Fibroblast of upper back skin (primary cell): ENCODE measurements at regions not wholly inside any gene's neighbourhood (a gene's known extent, or its start where the extent isn't known, plus 50 kb on each side); places are given as distances from the start of the nearest gene placed in this dataset.
"Not testable (repeated sequence)": the region's sequence is repeated elsewhere in the genome, so short reads cannot be mapped to it uniquely, and the experiment has no call there.

ENCODE experiments used
- DNase-seq: peaks from one replicate; pipeline ENCODE4 v3.0.0-alpha.2; 2013

DNA sequence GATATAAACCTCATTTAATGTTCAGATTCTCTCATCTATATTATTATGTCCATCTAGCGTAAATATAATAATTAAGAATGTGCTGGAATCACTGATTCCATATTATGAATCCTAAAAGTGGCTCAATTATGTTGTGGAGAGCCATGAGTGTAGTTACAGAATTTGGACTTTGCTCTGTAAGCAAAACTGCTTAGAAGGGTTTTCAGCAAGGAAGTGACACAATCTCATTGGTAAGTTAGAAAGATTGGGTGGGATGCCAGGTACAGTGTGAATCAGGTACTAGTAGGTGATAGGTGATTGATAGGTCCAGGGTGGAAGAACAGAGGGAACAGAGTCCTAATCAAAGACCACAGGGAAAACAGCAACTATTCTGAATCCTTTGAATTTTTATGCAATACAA lies 74.9 kb upstream of the ABLIM1 start:
- DNase-seq = no peak

DNA sequence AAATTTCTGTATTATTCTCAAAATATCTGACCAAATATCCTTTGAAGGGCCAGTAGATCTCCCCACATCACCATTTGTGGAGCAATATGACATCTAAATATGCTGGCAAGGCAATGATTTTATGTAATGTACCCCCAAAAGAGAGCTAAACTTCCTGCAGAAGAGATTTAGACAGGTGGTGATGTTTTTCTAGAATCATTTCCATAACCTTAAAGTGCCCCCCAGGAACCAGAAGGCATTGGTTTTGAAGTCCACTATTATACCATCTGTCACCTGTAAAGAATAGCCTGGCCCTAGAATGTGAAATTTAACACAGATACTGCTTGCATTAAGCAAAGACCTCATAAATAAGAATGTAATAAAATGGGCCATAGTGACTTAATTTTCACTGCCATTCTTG lies 77.9 kb upstream of the ABLIM1 start:
- DNase-seq = no peak

DNA sequence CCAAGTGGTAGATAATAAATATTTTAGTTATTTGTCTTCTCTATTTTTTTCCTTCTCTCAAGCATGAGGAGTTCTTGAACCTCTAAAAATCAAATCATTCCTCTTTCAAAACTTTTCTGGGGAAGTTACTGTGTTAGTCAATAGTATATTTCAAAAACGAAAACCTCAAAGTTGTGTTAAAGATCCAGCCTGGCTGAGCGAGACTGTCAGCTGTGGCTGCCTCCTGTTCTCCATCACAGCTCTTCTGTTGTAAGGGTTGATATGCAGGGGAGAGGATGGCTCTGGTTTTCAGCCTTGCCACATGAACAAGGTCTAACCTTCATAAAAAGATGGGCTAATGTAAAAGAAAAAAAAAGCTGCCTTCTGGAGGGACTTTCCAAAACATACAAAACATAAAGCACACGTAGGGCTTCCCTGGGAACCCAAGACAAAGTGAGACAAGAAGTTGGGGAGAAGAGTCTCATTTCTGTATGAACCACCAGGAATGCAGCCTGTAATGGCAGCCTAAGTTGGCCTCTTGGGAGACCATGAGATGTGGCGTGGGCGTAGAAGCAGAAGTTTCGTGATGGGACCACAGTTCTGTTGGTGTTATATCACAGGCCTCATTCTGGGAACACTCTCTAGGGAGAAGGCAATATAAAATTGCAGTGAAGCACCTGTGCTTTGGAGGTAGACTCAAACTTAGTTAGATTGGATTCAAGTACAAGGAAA lies 77.9 kb upstream of the FHIP2A start:
- no peak for DNase-seq

DNA sequence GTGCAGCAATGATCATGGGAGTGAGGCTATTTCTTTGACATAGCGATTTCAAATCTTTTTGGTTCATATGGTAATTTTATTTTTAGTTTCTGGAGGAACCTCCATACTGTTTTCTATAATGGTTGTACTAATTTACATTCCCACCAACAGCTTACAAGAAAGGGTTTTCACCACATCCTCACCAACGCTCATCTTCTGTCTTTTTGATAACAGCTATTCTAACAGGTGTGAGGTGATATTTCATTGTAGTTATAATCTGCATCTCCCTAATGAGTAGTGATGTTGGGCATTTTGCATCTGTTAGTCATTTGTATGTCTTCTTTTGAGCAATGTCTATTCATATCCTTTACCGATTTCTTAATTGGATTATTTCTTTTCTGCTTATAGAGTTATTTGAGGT lies 75.0 kb upstream of the FHIP2A start:
- no peak for DNase-seq

DNA sequence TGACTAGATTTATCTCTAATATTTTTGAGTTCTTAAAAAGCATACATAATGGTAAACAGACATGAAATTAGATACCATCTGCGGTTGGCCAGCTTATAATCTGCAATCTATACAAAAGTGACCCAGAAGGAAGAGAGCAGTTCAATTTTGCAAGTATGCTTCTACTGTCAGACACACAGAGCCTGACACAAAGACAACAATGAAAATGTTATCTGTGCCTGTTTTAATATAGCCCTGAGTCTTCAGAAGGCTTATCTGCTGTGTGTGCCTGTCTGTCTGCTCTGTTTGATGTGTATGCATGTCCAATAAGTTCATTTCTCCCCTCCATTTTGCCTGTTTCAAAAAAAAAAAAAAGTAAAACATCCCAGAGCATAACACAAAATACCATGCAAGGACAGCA lies 73.3 kb upstream of the FHIP2A start:
- no peak for DNase-seq

DNA sequence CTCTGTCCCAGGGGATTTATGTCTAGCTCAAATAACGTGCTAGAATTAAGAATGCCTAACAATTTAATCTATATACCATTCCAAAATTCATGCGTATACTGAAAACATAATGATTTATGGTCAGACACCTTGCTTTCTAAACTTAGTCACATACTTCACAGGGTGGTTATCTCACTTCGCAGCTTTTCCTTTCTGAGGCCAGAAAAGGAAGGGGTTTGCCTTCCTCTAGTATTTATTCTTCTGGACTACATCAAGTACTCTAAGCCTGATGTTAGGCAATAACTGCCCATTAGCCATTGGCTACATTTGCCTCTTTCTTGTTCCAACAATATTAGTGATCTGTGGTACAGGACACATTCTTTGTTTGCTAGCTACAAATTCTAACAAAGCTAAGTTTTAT lies 72.6 kb upstream of the FHIP2A start:
- no peak for DNase-seq

DNA sequence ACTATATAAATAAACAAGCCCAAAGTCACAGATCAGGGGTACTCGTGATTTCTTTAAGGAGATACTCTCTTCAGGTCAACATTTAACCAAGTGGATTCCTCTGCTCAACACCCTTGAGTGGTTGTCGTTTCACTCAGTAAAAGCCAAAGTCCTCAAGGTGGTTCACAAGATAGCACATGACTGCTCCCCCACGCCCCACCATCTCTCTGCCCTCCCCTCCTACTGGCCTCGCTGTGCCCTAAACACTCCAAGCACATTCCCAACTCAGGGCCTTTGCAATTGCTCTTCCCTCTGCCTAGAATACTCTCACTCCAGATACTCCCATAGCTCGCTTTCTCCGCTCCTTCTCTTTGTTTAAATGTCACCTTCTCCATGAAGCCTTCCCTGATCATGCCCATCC lies 72.1 kb upstream of the FHIP2A start:
- DNase-seq = no peak

DNA sequence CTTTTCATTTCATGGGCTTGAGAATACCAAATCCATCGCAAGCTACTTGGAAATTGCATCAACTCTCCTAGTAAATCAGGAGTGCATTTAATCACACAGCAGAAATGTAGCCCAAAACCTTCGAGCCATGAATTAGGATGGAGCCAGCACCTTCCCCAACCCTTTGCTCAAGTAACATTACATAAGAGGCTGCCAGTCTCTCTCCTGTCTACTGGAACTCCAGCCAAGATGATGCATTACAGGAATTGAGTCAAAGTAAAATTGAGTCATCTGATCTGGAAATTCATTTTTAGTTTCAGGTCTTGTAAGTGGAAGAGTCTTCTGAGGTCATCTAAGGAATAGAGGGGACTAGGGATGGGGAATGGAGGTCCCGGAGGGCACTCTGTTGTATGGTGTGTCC lies 69.7 kb upstream of the FHIP2A start:
- DNase-seq = peak; percentile 64

DNA sequence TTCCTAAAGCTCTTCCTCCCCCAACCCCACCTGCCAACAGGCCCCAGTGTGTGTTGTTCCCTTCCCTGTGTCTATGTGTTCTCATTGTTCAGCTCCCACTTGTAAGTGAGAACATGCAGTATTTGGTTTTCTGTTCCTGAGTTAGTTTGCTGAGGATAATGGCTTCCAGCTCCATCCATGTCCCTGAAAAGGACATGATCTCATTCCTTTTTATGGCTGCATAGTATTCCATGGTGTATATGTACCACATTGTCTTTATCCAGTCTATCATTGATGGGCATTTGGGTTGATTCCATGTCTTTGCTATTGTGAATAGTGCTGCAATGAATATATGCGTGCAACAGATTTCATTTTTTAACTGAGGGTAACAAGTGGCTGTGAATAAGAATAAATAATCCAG lies 69.0 kb upstream of the FHIP2A start:
- not testable (repeated sequence) for DNase-seq

DNA sequence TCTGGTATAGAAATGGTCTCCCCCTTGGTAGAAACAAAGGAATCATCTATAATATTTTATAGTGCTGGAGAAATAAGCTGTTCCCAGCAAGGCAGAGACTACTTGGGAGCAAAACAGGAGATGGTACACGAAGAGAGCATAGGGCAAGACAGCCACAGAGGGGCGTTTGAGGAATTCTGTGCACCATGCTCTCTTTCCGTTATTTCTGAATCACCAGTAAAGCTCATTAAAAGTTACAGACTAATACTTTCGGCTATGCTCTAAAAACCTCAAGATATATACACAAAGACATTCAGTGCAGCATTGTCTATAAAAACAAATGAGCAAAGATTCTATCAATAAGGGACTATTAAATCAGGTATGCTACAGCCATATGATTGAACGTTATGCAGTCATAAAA lies 68.5 kb upstream of the FHIP2A start:
- peak; percentile 61 for DNase-seq

DNA sequence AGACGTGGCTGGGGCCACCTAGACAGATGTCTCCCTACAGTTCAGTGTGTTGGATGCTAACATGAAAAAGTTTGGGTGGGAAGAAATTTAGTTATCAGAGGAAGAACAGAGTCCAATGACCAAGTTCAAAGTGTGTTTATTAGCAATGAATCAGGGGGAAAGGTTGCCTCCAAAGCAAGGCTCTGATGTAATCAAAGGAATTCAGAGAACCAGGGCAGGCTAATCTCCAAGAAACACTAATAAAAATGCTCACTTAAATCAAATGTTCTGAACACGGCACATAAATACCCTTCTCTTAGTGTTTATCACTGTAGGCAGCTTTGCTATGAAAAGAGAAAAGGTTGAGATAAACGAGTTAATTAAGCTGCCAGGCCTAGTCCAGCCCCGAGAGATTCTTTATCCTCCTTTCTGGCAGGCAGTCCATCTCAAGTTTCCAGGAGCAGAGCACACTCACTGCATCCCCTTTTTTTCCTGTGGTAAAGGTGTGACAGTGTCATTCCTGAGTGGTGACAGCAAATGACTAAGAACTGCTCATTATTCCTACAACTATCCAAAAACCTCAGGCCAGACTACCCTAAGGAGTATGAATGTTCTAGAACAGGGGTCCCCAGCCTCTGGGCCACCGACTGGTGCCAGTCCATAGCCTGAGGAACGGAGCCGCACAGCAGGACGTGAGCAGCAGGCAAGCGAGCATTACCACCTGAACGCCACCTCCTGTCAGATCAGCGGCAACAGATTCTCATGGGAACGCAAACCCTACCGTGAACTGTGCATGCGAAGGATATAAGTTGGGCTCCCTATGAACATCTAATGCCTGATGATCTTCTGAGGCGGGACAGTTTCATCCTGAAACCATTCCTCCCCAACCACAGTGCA lies 66.9 kb upstream of the FHIP2A start:
- DNase-seq = peak; percentile 44

DNA sequence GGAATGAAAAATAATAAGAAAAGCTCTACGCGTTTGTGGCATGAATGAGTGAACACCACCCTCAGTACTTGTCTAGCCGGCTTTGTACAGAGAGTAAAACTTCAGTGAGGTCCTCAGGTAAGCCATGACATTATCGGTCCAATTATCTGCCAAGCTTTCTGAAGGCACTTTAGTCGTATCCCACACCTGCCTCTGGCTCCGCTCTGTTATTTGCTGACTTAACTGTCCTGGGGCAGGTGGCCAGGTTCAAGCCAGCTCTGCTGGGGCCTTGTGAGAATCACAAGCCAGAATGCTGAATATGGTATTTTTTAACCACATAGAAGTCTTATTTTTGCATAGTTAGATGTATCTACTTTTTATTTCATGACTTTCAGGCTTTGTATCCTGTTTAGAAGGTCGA lies 66.0 kb upstream of the FHIP2A start:
- no peak for DNase-seq

DNA sequence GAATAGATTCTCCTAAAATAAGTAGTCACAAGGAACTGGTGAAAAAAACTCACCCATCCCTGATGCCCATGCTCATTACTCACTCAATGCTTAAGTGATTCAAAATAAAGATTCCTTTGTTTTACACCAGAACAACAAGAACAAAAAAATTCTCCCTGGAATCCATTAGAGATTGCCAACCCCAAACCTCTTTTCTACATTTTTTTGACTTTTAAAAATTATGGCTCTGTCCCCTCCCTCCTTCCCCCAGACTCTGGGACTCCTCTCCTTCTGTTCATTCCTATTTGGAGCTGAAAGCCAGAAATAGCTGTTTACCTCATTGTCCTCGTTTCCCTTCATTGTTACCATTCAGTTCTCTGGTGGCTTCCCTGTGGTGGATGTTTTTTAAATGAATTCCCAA lies 63.2 kb upstream of the FHIP2A start:
- DNase-seq = no peak

DNA sequence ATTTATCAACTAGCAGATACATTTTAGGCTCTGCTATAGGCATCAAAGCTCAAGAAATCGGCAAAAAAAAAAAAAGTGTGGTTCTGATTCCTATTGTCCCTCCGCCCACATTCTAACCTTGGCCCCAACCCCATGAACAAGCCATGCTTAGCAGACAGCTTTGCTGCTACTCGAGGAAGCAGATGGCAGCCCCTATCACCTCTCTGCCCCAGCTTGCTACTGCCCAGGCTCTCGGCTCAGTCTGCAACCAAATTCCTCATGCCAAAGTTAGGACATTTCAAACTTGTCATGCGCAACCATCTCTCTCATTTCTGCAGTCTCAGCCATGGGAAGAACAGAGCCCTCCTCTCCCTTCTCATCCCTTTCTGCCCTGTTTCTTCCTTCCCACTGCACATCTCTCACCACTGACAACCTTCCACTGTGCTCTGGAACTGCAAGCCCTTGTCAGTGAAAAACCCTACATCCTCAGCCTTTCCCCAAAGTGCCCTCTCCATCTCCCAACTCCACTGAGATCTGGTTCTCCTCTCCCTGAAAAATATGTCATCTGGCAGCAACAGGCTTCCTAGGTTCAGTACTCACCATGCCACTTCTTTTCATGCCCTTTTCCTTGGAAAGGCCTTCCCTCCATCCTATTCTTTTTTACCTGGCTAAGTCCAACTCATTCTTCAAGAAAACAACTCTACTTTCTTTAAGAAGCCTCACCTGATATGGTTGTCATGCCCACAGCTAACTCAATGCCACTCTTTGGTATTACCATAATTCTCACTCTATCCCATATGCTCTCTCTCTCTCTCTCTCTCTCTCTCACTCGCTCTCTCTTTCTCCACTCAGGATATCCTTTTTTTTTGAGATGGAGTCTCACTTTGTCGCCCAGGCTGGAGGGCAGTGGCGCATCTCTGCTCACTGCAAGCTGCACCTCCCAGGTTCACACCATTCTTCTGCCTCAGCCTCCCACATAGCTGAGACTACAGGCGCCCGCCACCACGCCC lies 60.1 kb upstream of the FHIP2A start:
- DNase-seq = no peak

DNA sequence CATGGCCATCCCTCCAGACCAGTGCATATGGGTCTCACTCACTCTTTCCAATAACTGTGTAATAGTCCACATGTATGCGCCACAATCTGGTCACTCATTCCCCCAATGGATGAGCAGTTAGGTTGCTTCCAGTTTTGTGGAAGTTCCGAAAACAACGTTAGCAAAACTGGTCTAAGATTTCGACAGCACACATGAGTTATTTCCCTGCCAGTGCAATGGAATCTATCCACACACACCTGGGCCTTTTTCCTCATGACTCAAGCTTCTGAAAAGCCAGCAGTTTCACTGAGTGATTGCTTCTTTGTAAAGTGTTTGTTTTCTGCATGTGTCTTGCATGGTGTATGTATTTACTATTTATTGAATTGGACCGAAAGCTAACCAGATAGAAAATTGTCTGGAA lies 58.8 kb upstream of the FHIP2A start:
- DNase-seq = no peak

DNA sequence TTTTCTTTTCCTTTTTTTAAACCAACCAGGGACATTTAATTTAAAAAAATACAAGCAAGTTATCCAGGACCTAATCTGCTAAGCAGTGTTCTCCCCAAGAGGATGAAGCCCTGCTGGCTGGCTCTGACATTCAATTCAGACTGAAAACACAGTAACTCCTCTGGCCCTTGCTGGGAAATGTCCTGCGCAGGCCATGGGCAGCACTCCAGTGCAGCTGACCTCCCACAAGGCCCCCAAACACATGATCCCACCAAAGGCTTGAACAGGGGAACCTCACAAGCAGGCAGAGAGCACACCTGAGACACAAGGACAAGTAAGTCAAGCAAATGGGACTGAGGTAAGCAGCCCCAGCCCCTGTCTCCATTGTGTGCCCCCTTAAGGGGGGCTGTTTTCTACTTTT lies 56.9 kb upstream of the FHIP2A start:
- no peak for DNase-seq

DNA sequence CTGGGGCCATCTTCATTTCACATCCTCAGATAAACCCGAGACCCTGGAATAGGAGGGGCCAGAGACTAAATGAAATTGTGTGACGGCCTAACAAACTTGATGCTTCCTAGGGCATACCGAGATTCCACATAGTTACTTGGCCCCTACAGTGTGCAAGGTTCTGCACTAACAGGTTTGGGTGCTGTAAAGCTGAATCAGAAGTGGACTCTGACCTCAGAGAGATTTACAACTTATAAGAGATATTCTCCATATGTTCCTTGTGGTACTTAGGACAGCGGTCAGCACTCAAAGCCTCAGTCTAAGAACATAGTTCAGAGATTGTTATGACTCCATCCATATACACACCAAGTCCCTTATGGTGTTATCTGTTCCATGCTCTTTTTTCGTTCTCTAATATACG lies 55.1 kb upstream of the FHIP2A start:
- DNase-seq = no peak

DNA sequence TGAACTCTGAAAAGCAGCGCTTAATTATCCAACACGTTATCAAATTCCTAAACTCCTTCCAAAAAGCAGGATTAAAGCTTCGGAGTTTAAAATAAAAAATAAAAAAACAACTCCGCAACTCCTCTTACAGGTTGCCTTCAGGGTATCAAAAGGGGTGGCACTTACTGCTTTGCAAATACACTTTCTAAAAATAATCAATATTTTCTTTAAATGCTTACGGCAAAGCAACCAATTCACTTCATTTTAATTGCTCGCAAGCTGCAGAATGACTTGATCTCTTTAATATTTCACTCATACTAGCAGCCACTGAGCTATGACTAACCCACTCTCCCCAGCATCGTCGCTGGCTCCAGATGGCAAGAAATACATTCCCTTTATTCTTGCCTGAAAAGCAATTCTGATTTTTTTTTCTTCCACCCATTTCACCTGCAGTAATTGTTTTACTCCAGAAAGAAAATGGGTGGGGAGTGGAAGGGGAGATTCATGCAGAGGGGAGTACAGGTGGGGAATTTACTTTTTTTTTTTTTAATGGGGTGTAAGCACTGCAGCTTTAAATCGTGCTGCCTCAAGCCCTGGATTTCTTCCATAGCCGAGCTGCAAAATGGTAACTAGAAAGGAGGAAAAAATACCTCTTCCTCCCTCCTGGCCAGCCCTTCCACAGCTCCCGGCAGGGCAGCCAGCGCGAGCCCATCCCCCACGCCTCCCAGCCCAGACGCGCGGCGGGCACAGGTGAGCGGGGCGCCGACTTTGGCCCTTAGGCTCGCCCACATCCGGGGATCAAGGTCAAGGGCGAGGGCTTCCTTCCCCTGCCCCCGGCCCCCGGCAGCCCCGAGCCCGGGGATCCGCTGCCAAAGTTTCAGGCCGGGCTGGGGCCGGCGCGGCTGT lies 54.2 kb upstream of the FHIP2A start:
- DNase-seq = peak; percentile 62

DNA sequence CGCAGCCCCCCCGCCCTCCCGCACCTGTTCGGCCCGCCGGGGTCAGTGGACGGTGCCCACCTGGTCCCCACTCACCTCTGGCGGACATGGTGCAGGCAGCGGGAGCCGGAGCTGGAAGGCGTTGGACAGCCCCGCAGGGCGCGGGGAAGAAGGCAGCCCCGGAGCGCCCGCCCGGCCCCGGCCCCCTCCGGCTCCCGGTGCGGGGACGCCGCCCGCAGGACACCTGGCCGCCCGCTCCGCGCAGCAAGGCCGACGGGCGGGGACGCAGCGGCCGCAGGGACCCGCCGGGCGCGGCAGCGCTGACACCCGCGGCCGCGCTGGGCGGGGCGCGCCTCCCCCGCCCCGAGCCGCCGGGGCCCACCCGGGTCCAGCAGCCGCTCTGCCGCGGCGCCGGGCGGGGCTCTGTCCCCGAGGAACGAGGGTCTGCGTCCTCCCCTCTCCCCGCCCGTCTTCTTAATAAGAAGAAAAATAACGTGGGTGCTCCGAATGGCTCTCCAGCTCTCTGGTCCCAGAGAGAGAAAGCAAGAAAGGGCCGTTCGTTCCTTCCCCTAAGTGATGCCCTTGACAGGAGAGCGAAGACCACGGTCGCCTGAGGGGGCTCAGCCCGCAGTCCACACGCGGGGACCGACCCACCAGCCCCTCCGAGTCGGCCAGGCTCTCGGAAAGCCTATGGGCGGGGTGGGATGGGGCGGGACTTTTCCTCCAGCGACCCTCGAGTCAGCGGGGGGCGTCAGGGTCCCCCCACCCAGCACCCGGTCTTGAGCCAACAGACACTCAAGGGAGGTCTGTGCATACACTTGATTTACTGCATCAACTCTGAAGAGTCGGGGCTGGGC lies 53.4 kb upstream of the FHIP2A start:
- no peak for DNase-seq

DNA sequence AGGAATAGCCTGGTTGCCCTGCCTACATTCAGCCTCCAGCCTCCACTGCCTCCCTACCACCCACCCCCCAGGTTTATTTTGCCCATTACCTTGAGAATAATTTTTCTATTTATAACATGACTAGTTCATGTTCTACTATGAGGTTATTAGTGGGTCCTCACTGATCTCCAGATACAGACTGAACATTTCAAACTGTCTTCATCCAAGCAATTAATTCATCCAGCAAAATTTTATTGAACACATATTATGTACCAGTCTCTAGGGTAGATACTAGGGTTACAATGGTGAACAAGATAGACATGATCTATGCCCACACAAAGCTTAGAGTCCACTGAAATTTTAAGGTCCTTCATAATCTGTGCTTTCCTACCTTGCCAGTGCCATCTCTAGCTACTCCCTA lies 51.6 kb upstream of the FHIP2A start:
- DNase-seq = no peak

DNA sequence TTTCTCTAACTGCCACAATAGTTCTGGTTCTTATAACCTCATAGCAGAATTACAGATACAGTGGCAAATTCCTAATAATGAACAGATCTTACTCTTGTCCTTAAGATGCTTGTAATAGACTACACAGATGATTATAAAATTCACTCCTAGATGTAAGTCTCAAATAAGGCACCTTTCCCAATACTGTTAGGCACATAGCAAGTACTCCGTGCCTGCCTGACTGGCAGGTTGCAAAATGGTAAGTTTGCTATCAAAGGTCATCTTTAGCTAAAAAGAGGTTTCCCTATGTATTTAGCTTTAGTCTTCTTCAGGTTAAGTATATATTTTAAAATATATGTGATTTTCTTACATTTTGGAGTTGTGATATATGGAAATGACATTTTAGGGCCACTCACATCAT lies 50.4 kb upstream of the FHIP2A start:
- DNase-seq = no peak
